Kidney (tissue), 13 donors: ENCODE measurements at regions not wholly inside any gene's neighbourhood (a gene's known extent, or its start where the extent isn't known, plus 50 kb on each side); places are given as distances from the start of the nearest gene placed in this dataset.

ENCODE experiments used
- DNase-seq, 5 donors: peaks; one replicate each; pipeline ENCODE4 v3.0.0-alpha.2; 2013 to 2020
- FAIRE-seq: peaks from 2 replicates; lab custom pipeline; 2012; peaks lifted over from hg19 to GRCh38; lab: Jason Lieb, UNC
- H3K27ac ChIP-seq, 2 donors: one replicate each; pipeline ENCODE4 v1.7.0; 2013; ENCODE audit warnings: low read depth in 2 of 2, low read length in 2 of 2, inconsistent platforms in 1 of 2
- H3K27me3 ChIP-seq: one replicate; pipeline ENCODE4 v1.7.1; 2013; ENCODE audit warnings: low read length, inconsistent platforms; ENCODE audit not compliant: control insufficient read depth, insufficient read depth
- H3K36me3 ChIP-seq, 3 donors: one replicate each; pipeline versions ENCODE4 v1.7.0 to v1.7.1; 2013; ENCODE audit warnings: low read length in 3 of 3, control low read depth in 1 of 3, inconsistent platforms in 1 of 3; ENCODE audit not compliant: insufficient read depth in 3 of 3, control insufficient read depth in 2 of 3
- H3K4me1 ChIP-seq, 3 donors: one replicate each; pipeline versions ENCODE4 v1.7.0 to v1.7.1; 2013; ENCODE audit warnings: low read length in 3 of 3, inconsistent platforms in 1 of 3, low read depth in 1 of 3; ENCODE audit not compliant: control insufficient read depth in 2 of 3, insufficient read depth in 2 of 3
- H3K4me3 ChIP-seq, 3 donors: one replicate each; pipeline versions ENCODE4 v1.7.0 to v1.8.1; 2013; ENCODE audit warnings: low read length in 3 of 3, control low read depth in 1 of 3, inconsistent platforms in 1 of 3
- H3K9ac ChIP-seq, 3 donors: one replicate each; pipeline versions ENCODE4 v1.7.0 to v1.7.1; 2013; ENCODE audit warnings: low read length in 3 of 3, control low read depth in 1 of 3, inconsistent platforms in 1 of 3
- H3K9me3 ChIP-seq, 3 donors: one replicate each; pipeline versions ENCODE4 v1.7.0 to v1.7.1; 2013; ENCODE audit warnings: low read length in 3 of 3, control low read depth in 1 of 3, inconsistent platforms in 1 of 3; ENCODE audit not compliant: control insufficient read depth in 2 of 3, insufficient read depth in 1 of 3
- CTCF ChIP-seq: IDR thresholded peaks from 3 replicates; pipeline ENCODE4 v1.5.1; 2012; ENCODE audit warnings: mild to moderate bottlenecking, moderate library complexity, borderline replicate concordance; ENCODE audit not compliant: insufficient read depth; ENCODE audit errors: extremely low read depth
- intact Hi-C: fragments of 100-400 bp; cut with DNase I; formaldehyde crosslinking; loops from one replicate; pipeline ENCODE4 v1.11.1; 2022
- donor health status: control.
- donor health status: control.
- donor health status: control.
- donor health status: control.
- donor health status: control.
- donor health status: DM: yes; HTN: yes; CAD: no.
- donor health status: Normal renal cell carcinoma (clear cell type).

GRCh38 chr10:64863836-64864235 lies 1342.6 kb downstream of the REEP3 start:
- FAIRE-seq (no peak), DNase-seq (peak in 3 of 5 donors; percentile 9 to 14 (median 14))
- no peak overlapping the region for H3K27ac ChIP-seq
- H3K36me3 ChIP-seq: no peaks in the 10 kb centered on the region
- no peaks in the 10 kb centered on the region for H3K27me3 ChIP-seq
- no peak overlapping the region for H3K4me3 ChIP-seq
- no peaks in the 10 kb centered on the region for H3K9me3 ChIP-seq
- TF ChIP-seq CTCF: no peak
- intact Hi-C loops: no loop called here
- H3K4me1 ChIP-seq: no peaks in the 10 kb centered on the region
- no peak overlapping the region for H3K9ac ChIP-seq

GRCh38 chr10:64867501-64867962 lies 1346.3 kb downstream of the REEP3 start:
- H3K9ac ChIP-seq: no peak overlapping the region
- no peak for TF ChIP-seq CTCF
- H3K4me1 ChIP-seq: no peaks in the 10 kb centered on the region
- H3K4me3 ChIP-seq: no peak overlapping the region
- FAIRE-seq (no peak), DNase-seq (no peak)
- no peaks in the 10 kb centered on the region for H3K9me3 ChIP-seq
- intact Hi-C loops: no loop called here
- no peak overlapping the region for H3K27ac ChIP-seq
- no peaks in the 10 kb centered on the region for H3K27me3 ChIP-seq
- no peaks in the 10 kb centered on the region for H3K36me3 ChIP-seq

- Histone ChIP-seq H3K9ac (no peak overlapping the region), H3K4me1 (no peaks in the 10 kb centered on the region), H3K27me3 (no peaks in the 10 kb centered on the region), H3K27ac (no peak overlapping the region), H3K4me3 (no peak overlapping the region), H3K36me3 (no peaks in the 10 kb centered on the region), H3K9me3 (no peaks in the 10 kb centered on the region)
- no peak for DNase-seq
- TF ChIP-seq CTCF: no peak
- FAIRE-seq: no peak
- intact Hi-C loops: no loop called here
Observed at GRCh38 chr10:64873088-64873487, 1351.9 kb downstream of the REEP3 start.

GRCh38 chr10:64873959-64874358 lies 1352.8 kb downstream of the REEP3 start:
- H3K27ac ChIP-seq: no peak overlapping the region
- TF ChIP-seq CTCF: no peak
- no peak overlapping the region for H3K4me3 ChIP-seq
- H3K9ac ChIP-seq: no peak overlapping the region
- H3K4me1 ChIP-seq: no peaks in the 10 kb centered on the region
- FAIRE-seq (no peak), DNase-seq (no peak)
- H3K27me3 ChIP-seq: no peaks in the 10 kb centered on the region
- intact Hi-C loops: no loop called here
- H3K36me3 ChIP-seq: no peaks in the 10 kb centered on the region
- H3K9me3 ChIP-seq: no peaks in the 10 kb centered on the region
